ENCODE measurements at regions not wholly inside any gene's neighbourhood (a gene's known extent, or its start where the extent isn't known, plus 50 kb on each side); places are given as distances from the start of the nearest gene placed in this dataset.

- no peak overlapping the region for H2AFZ ChIP-seq (ENCODE audit: low read length)
- H3F3A ChIP-seq (ENCODE audit: insufficient read depth, low read length) = no peaks in the 10 kb centered on the region
- no peaks in the 10 kb centered on the region for H3K9me2 ChIP-seq (ENCODE audit: low read depth, low read length)
- H3K79me2 ChIP-seq (ENCODE audit: insufficient read depth, low read length) = no peaks in the 10 kb centered on the region
- H3K9me3 ChIP-seq (ENCODE audit: low read length) = no peaks in the 10 kb centered on the region
- no peaks in the 10 kb centered on the region for H3K36me3 ChIP-seq (ENCODE audit: insufficient read depth, low read length)
- no peak overlapping the region for H3K4me3 ChIP-seq (ENCODE audit: low read depth, low read length, poor library complexity, severe bottlenecking)
- H3K27me3 ChIP-seq (ENCODE audit: insufficient read depth, low read length) = no peaks in the 10 kb centered on the region
- H4K20me1 ChIP-seq (ENCODE audit: insufficient read depth, low read length) = no peaks in the 10 kb centered on the region
- no peak overlapping the region for H3K27ac ChIP-seq (ENCODE audit: low read depth, low read length, poor library complexity, severe bottlenecking)
- H3K4me1 ChIP-seq (ENCODE audit: insufficient read depth, low read length, severe bottlenecking) = no peaks in the 10 kb centered on the region
- TF ChIP-seq EZH2 (IDR thresholded peaks at IDR 0.05; ENCODE audit: borderline replicate concordance, low read length) = no peak
- no peak for TF ChIP-seq CTCF (IDR thresholded peaks at IDR 0.05; ENCODE audit: low read length)
- H3K4me2 ChIP-seq (ENCODE audit: low read length) = no peak overlapping the region
- no peak overlapping the region for H3K9ac ChIP-seq (ENCODE audit: low read length)
Observed at GRCh38 chr1:81650776-81651175, 150.0 kb upstream of the ADGRL2 start.

GRCh38 chr1:81635816-81636215 lies 164.9 kb upstream of the ADGRL2 start:
- no peak for TF ChIP-seq CTCF (IDR thresholded peaks at IDR 0.05; ENCODE audit: low read length)
- no peak for TF ChIP-seq EZH2 (IDR thresholded peaks at IDR 0.05; ENCODE audit: borderline replicate concordance, low read length)
- Histone ChIP-seq H2AFZ (ENCODE audit: low read length) (no peak overlapping the region), H3K4me1 (ENCODE audit: insufficient read depth, low read length, severe bottlenecking) (no peaks in the 10 kb centered on the region), H3K36me3 (ENCODE audit: insufficient read depth, low read length) (no peaks in the 10 kb centered on the region), H3K27ac (ENCODE audit: low read depth, low read length, poor library complexity, severe bottlenecking) (no peak overlapping the region), H3K4me2 (ENCODE audit: low read length) (no peak overlapping the region), H3K4me3 (ENCODE audit: low read depth, low read length, poor library complexity, severe bottlenecking) (no peak overlapping the region), H3K9me3 (ENCODE audit: low read length) (no peaks in the 10 kb centered on the region), H3F3A (ENCODE audit: insufficient read depth, low read length) (no peaks in the 10 kb centered on the region), H4K20me1 (ENCODE audit: insufficient read depth, low read length) (no peaks in the 10 kb centered on the region), H3K27me3 (ENCODE audit: insufficient read depth, low read length) (no peaks in the 10 kb centered on the region), H3K79me2 (ENCODE audit: insufficient read depth, low read length) (no peaks in the 10 kb centered on the region), H3K9me2 (ENCODE audit: low read depth, low read length) (no peaks in the 10 kb centered on the region), H3K9ac (ENCODE audit: low read length) (no peak overlapping the region)

GRCh38 chr1:81634294-81634693 lies 166.4 kb upstream of the ADGRL2 start:
- Histone ChIP-seq H3K79me2 (ENCODE audit: insufficient read depth, low read length) (no peaks in the 10 kb centered on the region), H3K9me3 (ENCODE audit: low read length) (no peaks in the 10 kb centered on the region), H3K4me1 (ENCODE audit: insufficient read depth, low read length, severe bottlenecking) (no peaks in the 10 kb centered on the region), H3K27ac (ENCODE audit: low read depth, low read length, poor library complexity, severe bottlenecking) (no peak overlapping the region), H4K20me1 (ENCODE audit: insufficient read depth, low read length) (no peaks in the 10 kb centered on the region), H3K9ac (ENCODE audit: low read length) (no peak overlapping the region), H3K4me3 (ENCODE audit: low read depth, low read length, poor library complexity, severe bottlenecking) (no peak overlapping the region), H3K27me3 (ENCODE audit: insufficient read depth, low read length) (no peaks in the 10 kb centered on the region), H3F3A (ENCODE audit: insufficient read depth, low read length) (no peaks in the 10 kb centered on the region), H2AFZ (ENCODE audit: low read length) (no peak overlapping the region), H3K4me2 (ENCODE audit: low read length) (no peak overlapping the region), H3K36me3 (ENCODE audit: insufficient read depth, low read length) (no peaks in the 10 kb centered on the region), H3K9me2 (ENCODE audit: low read depth, low read length) (no peaks in the 10 kb centered on the region)
- TF ChIP-seq CTCF (IDR thresholded peaks at IDR 0.05; ENCODE audit: low read length) (no peak), EZH2 (IDR thresholded peaks at IDR 0.05; ENCODE audit: borderline replicate concordance, low read length) (no peak)
